ENCODE measurements at regions not wholly inside any gene's neighbourhood (a gene's known extent, or its start where the extent isn't known, plus 50 kb on each side); places are given as distances from the start of the nearest gene placed in this dataset.

DNA sequence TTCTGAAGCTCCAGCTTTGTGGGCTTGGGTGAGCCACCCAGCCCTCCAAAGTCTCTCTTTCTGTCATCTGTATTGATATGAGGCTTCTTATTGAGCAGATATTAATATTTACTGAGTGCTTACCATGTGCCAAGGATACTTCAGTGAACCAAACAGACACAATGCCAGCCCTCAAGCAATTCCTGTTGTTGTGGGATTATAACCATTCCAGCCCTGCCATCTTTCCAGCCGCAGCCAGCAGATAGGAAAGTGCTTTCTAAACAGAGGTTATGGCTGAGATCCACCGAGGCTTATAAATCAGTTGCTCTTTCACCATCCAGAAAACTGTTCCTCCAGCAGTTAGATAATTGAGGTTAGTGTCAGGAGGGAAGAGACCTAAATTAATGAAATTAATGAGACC, 137.7 kb upstream of the ALDH1B1 start:
- ChIA-PET POLR2A (no interaction called here), CTCF (no interaction called here)
- Mint-ChIP-seq H3K9me3 (no peaks in the 10 kb centered on the region), H3K27ac (no peak overlapping the region), H3K27me3 (no peaks in the 10 kb centered on the region), H3K4me1 (ENCODE audit: low read depth) (no peaks in the 10 kb centered on the region), H3K4me3 (no peak overlapping the region), H3K36me3 (ENCODE audit: low read depth) (no peaks in the 10 kb centered on the region)
- DNase-seq = no peak
- TF ChIP-seq, protein P1, sequence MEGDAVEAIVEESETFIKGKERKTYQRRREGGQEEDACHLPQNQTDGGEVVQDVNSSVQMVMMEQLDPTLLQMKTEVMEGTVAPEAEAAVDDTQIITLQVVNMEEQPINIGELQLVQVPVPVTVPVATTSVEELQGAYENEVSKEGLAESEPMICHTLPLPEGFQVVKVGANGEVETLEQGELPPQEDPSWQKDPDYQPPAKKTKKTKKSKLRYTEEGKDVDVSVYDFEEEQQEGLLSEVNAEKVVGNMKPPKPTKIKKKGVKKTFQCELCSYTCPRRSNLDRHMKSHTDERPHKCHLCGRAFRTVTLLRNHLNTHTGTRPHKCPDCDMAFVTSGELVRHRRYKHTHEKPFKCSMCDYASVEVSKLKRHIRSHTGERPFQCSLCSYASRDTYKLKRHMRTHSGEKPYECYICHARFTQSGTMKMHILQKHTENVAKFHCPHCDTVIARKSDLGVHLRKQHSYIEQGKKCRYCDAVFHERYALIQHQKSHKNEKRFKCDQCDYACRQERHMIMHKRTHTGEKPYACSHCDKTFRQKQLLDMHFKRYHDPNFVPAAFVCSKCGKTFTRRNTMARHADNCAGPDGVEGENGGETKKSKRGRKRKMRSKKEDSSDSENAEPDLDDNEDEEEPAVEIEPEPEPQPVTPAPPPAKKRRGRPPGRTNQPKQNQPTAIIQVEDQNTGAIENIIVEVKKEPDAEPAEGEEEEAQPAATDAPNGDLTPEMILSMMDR (IDR thresholded peaks at IDR 0.05) = no peak
- no peak for ATAC-seq
- intact Hi-C loops (cut with micrococcal nuclease) = no loop called here

DNA sequence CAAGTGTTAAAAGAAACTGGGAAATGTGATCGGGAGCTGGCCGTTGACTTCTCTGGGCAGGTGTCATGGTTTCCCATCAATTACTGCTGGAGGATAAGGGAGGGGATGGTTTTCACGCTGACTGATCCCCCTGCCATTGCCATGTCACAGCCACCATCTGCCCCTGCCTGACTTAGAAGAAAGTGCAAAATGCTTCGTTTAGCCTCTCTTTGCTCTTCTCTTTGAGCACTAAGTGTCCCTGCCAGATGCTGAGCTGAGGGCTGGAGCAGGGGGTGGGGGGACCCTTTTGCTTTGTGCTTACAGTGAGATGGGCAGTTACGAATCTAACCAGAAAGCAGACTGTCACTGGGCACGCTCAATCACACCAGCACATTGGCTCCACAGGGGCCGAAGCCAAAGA, 138.4 kb upstream of the ALDH1B1 start:
- no peak overlapping the region for H3K27ac Mint-ChIP-seq
- CTCF ChIA-PET = no interaction called here
- H3K4me1 Mint-ChIP-seq (ENCODE audit: low read depth) = no peaks in the 10 kb centered on the region
- no peak for ATAC-seq
- H3K4me3 Mint-ChIP-seq = no peak overlapping the region
- H3K36me3 Mint-ChIP-seq (ENCODE audit: low read depth) = no peaks in the 10 kb centered on the region
- H3K9me3 Mint-ChIP-seq = no peaks in the 10 kb centered on the region
- no peak for DNase-seq
- TF ChIP-seq, protein P1 (IDR thresholded peaks at IDR 0.05) = no peak
- no peaks in the 10 kb centered on the region for H3K27me3 Mint-ChIP-seq
- POLR2A ChIA-PET = no interaction called here
- intact Hi-C loops (cut with micrococcal nuclease) = no loop called here

DNA sequence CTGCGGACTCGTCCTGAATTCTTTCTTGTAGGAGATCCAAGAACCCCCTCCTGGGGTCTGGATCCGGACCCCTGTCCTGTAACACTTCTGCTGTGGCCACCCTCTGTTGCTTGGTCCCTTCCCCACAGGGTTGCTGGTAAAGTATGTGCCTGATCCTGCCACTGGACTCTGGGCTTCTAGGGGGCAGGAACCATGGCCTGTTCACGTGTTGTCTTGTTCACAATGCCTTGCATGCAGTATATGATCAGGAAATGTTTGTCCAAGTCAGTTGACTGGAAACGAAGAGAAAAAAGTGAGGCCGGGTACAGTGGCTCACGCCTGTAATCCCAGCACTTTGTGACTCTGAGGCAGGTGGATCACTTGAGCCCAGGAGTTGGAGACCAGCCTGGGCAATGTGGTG, 139.3 kb upstream of the ALDH1B1 start:
- POLR2A ChIA-PET = no interaction called here
- CTCF ChIA-PET = no interaction called here

DNA sequence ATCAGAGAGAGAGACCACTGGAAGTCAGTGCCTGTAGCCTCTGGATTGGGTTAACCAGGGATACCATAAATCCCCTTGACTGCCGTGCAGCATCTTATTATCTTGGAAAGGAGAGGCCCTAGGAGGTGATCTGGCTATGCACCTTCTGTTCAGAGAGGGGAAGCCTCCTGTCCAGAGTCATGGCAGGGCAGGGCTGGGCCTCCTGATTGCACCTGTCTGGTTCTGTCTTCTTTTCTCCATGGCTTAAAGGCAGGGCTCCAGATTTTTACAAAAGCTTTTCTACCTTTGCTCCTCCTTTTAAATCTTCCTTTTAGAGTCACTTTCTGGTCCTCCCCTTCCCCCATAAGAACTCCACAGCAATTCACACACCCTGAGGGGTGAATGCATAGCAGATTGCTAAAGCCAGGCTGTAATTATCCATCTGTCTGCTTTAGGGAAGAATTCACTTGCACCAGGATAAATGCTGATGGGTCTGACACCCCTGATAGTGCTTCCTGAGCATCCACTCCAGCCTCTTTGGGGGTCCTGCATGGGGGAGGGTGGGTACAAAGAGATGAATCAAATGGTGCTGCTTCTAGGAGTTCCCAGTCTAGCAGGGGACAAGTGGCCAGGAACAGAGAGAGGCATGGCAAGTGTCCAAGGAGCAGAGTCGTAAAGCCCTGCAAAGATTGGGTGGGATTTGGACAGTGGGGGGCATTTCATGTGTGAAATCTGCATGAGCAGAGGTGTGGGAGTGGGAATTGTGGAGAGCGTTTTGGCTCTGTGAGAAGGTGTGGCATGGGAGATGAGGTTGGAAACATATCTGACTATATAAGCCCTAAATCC, 141.3 kb upstream of the ALDH1B1 start:
- Mint-ChIP-seq H3K4me3 (no peak overlapping the region), H3K27me3 (peaks cover 2% of the 10 kb centered on the region), H3K36me3 (ENCODE audit: low read depth) (no peaks in the 10 kb centered on the region), H3K4me1 (ENCODE audit: low read depth) (no peaks in the 10 kb centered on the region), H3K27ac (no peak overlapping the region), H3K9me3 (no peaks in the 10 kb centered on the region)
- ATAC-seq (no peak), DNase-seq (no peak)
- intact Hi-C loops (cut with micrococcal nuclease) = no loop called here
- ChIA-PET POLR2A (no interaction called here), CTCF (no interaction called here)
- TF ChIP-seq, protein P1 (IDR thresholded peaks at IDR 0.05) = no peak

More for the DNA sequence above, 139.3 kb upstream of the ALDH1B1 start:
- no peak overlapping the region for H3K27ac Mint-ChIP-seq
- H3K27me3 Mint-ChIP-seq = no peaks in the 10 kb centered on the region
- intact Hi-C loops (cut with micrococcal nuclease) = no loop called here
- no peak for ATAC-seq
- no peaks in the 10 kb centered on the region for H3K4me1 Mint-ChIP-seq (ENCODE audit: low read depth)
- no peaks in the 10 kb centered on the region for H3K9me3 Mint-ChIP-seq
- DNase-seq = no peak
- no peaks in the 10 kb centered on the region for H3K36me3 Mint-ChIP-seq (ENCODE audit: low read depth)
- H3K4me3 Mint-ChIP-seq = no peak overlapping the region
- TF ChIP-seq, protein P1 (IDR thresholded peaks at IDR 0.05) = no peak

DNA sequence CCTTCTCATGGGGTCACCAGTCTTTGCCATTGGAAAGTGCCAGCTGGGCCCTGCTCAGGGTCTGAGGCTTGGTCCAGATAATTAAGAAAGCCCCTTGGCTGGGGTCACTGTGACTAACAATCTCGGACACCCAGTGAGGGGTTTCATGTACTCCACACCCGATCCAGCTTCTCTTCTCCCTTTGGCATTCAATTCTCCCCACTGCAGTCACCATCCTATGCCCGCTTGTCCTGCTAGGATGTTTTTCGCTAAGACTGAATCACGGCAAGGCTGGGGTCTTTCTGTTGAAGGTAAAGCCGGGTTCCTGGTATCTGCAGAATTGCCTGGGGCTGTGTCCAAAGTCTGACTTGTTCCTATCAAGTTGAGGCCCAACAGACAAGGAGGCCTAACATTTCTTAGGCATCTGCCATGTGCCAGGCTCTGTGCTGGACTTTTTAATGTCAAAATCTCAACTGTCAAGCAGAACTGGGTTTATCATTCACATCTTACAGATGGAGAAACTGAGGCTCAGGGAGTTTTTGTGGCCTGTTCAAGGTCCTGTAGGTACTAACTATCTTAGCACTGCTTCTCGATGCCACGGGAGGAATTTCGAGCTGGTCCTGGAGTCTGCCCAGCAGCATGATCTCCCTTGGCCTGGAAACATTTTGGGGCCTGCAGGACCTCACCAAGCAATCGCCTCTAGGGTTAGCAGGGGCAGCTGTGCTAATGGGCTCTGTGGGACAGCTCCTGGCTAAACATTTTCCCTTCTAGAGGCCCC, 142.0 kb upstream of the ALDH1B1 start:
- Mint-ChIP-seq H3K9me3 (no peaks in the 10 kb centered on the region), H3K27ac (no peak overlapping the region), H3K27me3 (peaks cover 2% of the 10 kb centered on the region), H3K4me1 (ENCODE audit: low read depth) (no peaks in the 10 kb centered on the region), H3K4me3 (no peak overlapping the region), H3K36me3 (ENCODE audit: low read depth) (no peaks in the 10 kb centered on the region)
- intact Hi-C loops (cut with micrococcal nuclease) = no loop called here
- CTCF ChIA-PET = interaction anchor here (1.4 kb wide), 1 partner anchor 163 kb away, joined by 3 read pairs; no protein-coding TSS in a partner anchor
- DNase-seq (no peak), ATAC-seq (no peak)
- TF ChIP-seq, protein P1 (IDR thresholded peaks at IDR 0.05) = no peak
- POLR2A ChIA-PET = no interaction called here
